ENCODE measurements at regions not wholly inside any gene's neighbourhood (a gene's known extent, or its start where the extent isn't known, plus 50 kb on each side); places are given as distances from the start of the nearest gene placed in this dataset.
A peak's percentile ranks its signal among the peaks of the same experiment; 100 is the strongest.

GRCh38 chr11:128291835-128292234 lies 295.5 kb downstream of the ETS1 start:
- DNase-seq (ENCODE audit: low spot score in 2 of 2): no peak
- Histone ChIP-seq H3K27me3 (no peaks in the 10 kb centered on the region), H3K4me3 (no peak overlapping the region), H3K9me3 (no peaks in the 10 kb centered on the region), H3K27ac (no peak overlapping the region), H3K36me3 (no peaks in the 10 kb centered on the region), H3K4me1 (peaks cover 7 to 34% of the 10 kb centered on the region in 2 donors)
- TF ChIP-seq CTCF (IDR thresholded peaks at IDR 0.05): no peak
- intact Hi-C loops (cut with DNase I): loop anchor here (5.0 kb wide), 6 partner anchors 85 to 260 kb away; no protein-coding TSS in a partner anchor

- intact Hi-C loops (cut with DNase I): loop anchor here (5.0 kb wide), 6 partner anchors 84 to 259 kb away; no protein-coding TSS in a partner anchor
- peaks cover 7 to 34% of the 10 kb centered on the region in 2 donors for H3K4me1 ChIP-seq
- DNase-seq (ENCODE audit: low spot score in 2 of 2): no peak
- no peaks in the 10 kb centered on the region for H3K36me3 ChIP-seq
- peak overlapping the region in 1 of 2 donors; percentile 36 for H3K27ac ChIP-seq
- no peaks in the 10 kb centered on the region for H3K27me3 ChIP-seq
- no peak overlapping the region for H3K4me3 ChIP-seq
- H3K9me3 ChIP-seq: no peaks in the 10 kb centered on the region
- no peak for TF ChIP-seq CTCF (IDR thresholded peaks at IDR 0.05)
Observed at GRCh38 chr11:128291007-128291406, 296.4 kb downstream of the ETS1 start.

GRCh38 chr11:128290106-128290840 lies 297.1 kb downstream of the ETS1 start:
- H3K27ac ChIP-seq: peak overlapping the region in 1 of 2 donors; percentile 36
- peak; percentile 81 to 89 (median 87) for TF ChIP-seq CTCF (IDR thresholded peaks at IDR 0.05)
- no peaks in the 10 kb centered on the region for H3K27me3 ChIP-seq
- no peaks in the 10 kb centered on the region for H3K9me3 ChIP-seq
- H3K36me3 ChIP-seq: no peaks in the 10 kb centered on the region
- H3K4me1 ChIP-seq: peaks cover 7 to 34% of the 10 kb centered on the region in 2 donors
- peak in 1 of 2 donors; percentile 76 for DNase-seq (ENCODE audit: low spot score in 2 of 2)
- peak overlapping the region in 1 of 2 donors; percentile 39 for H3K4me3 ChIP-seq
- intact Hi-C loops (cut with DNase I): loop anchor here (1.0 to 5.0 kb wide), 8 partner anchors 83 to 541 kb away; no protein-coding TSS in a partner anchor

GRCh38 chr11:128289048-128289447 lies 298.3 kb downstream of the ETS1 start:
- Histone ChIP-seq H3K27ac (no peak overlapping the region), H3K4me1 (peaks cover 1 to 24% of the 10 kb centered on the region in 2 donors), H3K36me3 (no peaks in the 10 kb centered on the region), H3K27me3 (no peaks in the 10 kb centered on the region), H3K4me3 (no peak overlapping the region), H3K9me3 (no peaks in the 10 kb centered on the region)
- no peak for DNase-seq (ENCODE audit: low spot score in 2 of 2)
- intact Hi-C loops (cut with DNase I): loop anchor here (2.0 kb wide), 1 partner anchor 116 kb away; no protein-coding TSS in a partner anchor
- no peak for TF ChIP-seq CTCF (IDR thresholded peaks at IDR 0.05)

GRCh38 chr11:128288368-128288767 lies 299.0 kb downstream of the ETS1 start:
- intact Hi-C loops (cut with DNase I): loop anchor here (2.0 kb wide), 1 partner anchor 116 kb away; no protein-coding TSS in a partner anchor
- Histone ChIP-seq H3K4me1 (peaks cover 0 to 20% of the 10 kb centered on the region in 2 donors), H3K27me3 (no peaks in the 10 kb centered on the region), H3K9me3 (no peaks in the 10 kb centered on the region), H3K36me3 (no peaks in the 10 kb centered on the region), H3K4me3 (no peak overlapping the region), H3K27ac (no peak overlapping the region)
- TF ChIP-seq CTCF (IDR thresholded peaks at IDR 0.05): no peak
- no peak for DNase-seq (ENCODE audit: low spot score in 2 of 2)
